Nephron progenitor cell (in vitro differentiated cells): ENCODE measurements at regions not wholly inside any gene's neighbourhood (a gene's known extent, or its start where the extent isn't known, plus 50 kb on each side); places are given as distances from the start of the nearest gene placed in this dataset.

ENCODE experiments used
- DNase-seq: peaks from one replicate; pipeline ENCODE4 v3.0.0; 2021
- H3K27ac Mint-ChIP-seq: 2 replicates; pipeline ENCODE4 v1.8.0; 2021; ENCODE audit warnings: mild to moderate bottlenecking, moderate library complexity, mixed read lengths
- H3K27me3 Mint-ChIP-seq: 2 replicates; pipeline ENCODE4 v1.8.0; 2021; ENCODE audit warnings: mild to moderate bottlenecking, low read depth, mixed read lengths; ENCODE audit not compliant: poor library complexity
- H3K36me3 Mint-ChIP-seq: 2 replicates; pipeline ENCODE4 v1.8.0; 2021; ENCODE audit warnings: low read depth, mixed read lengths
- H3K4me1 Mint-ChIP-seq: 2 replicates; pipeline ENCODE4 v1.8.0; 2021; ENCODE audit warnings: mixed read lengths
- H3K4me3 Mint-ChIP-seq: 2 replicates; pipeline ENCODE4 v1.8.0; 2021; ENCODE audit warnings: mild to moderate bottlenecking, moderate library complexity, mixed read lengths
- H3K9me3 Mint-ChIP-seq: 2 replicates; pipeline ENCODE4 v1.8.0; 2021; ENCODE audit warnings: mild to moderate bottlenecking, moderate library complexity, mixed read lengths
- TF ChIP-seq, protein P1 (sequence below): fragments of 200-600 bp; sonication (generic); IDR thresholded peaks from 2 replicates; pipeline ENCODE4 v1.5.0; 2021; ENCODE audit warnings: antibody characterized with exemption

DNA sequence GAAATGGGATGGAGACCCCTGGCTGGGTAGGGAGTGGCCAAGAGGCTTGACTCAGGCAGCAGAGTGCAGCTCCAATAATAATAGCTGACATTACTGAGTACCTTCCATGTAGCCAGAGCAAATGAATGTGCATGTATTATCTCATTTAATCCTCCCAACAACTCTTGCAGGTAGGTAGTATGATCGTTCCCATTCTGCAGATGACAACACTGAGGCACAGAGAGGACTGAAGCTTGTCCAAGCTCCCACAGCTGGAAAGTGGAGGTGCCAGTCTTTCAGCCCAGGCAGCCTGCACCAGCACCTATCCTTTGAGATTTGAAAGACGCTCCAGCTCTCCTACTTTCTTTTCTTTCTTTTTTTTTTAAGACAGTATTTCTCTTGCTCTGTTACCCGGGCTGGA lies 87.6 kb downstream of the PCDH1 start:
- Mint-ChIP-seq H3K4me3 (no peak overlapping the region), H3K36me3 (no peaks in the 10 kb centered on the region), H3K9me3 (no peaks in the 10 kb centered on the region)

GRCh38 chr5:141789330-141789729 lies 88.9 kb downstream of the PCDH1 start:
- Mint-ChIP-seq H3K27me3 (peaks cover 23% of the 10 kb centered on the region), H3K27ac (no peak overlapping the region), H3K9me3 (no peaks in the 10 kb centered on the region), H3K4me3 (no peak overlapping the region), H3K36me3 (no peaks in the 10 kb centered on the region), H3K4me1 (peaks cover 29% of the 10 kb centered on the region)
- TF ChIP-seq, protein P1, sequence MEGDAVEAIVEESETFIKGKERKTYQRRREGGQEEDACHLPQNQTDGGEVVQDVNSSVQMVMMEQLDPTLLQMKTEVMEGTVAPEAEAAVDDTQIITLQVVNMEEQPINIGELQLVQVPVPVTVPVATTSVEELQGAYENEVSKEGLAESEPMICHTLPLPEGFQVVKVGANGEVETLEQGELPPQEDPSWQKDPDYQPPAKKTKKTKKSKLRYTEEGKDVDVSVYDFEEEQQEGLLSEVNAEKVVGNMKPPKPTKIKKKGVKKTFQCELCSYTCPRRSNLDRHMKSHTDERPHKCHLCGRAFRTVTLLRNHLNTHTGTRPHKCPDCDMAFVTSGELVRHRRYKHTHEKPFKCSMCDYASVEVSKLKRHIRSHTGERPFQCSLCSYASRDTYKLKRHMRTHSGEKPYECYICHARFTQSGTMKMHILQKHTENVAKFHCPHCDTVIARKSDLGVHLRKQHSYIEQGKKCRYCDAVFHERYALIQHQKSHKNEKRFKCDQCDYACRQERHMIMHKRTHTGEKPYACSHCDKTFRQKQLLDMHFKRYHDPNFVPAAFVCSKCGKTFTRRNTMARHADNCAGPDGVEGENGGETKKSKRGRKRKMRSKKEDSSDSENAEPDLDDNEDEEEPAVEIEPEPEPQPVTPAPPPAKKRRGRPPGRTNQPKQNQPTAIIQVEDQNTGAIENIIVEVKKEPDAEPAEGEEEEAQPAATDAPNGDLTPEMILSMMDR: no peak
- no peak for DNase-seq

More for the DNA sequence above, 87.6 kb downstream of the PCDH1 start:
- peaks cover 23% of the 10 kb centered on the region for H3K4me1 Mint-ChIP-seq
- DNase-seq: no peak
- H3K27me3 Mint-ChIP-seq: peaks cover 26% of the 10 kb centered on the region
- no peak overlapping the region for H3K27ac Mint-ChIP-seq
- TF ChIP-seq, protein P1: no peak

DNA sequence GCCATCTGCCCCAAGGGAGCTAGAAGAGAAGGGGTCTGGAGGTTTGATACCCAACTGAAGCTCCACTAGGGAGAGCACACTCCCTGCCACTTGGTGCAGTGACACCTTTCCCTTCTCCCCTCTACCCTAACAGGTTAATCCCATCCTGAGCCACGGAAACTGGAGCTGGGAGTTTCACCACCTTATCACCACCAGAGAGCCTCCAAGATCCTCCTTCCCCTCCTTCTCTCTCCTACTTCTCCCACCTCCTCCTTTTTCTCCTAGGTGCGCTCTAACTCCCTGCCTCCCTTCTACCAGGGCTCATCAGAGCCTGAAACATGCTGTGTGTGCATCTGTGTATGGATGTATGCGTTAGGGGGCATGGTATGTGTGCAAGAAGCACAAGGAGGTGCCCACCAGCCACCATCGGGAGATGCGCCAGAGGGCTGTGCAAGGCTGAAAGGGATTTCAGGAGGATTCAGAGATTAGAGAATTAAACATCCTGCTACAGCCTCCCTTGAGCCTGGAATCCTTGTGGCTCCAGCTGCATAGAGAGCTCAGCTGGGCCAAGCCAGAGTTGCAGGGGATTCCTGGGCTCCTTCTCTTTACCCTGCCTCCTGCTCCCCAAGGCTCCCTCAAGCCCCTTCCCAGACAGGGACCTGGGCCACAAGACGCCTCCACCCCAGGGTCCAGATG lies 89.8 kb downstream of the PCDH1 start:
- Mint-ChIP-seq H3K36me3 (no peaks in the 10 kb centered on the region), H3K4me3 (no peak overlapping the region), H3K9me3 (no peaks in the 10 kb centered on the region), H3K4me1 (peaks cover 32% of the 10 kb centered on the region), H3K27ac (no peak overlapping the region), H3K27me3 (peaks cover 23% of the 10 kb centered on the region)
- TF ChIP-seq, protein P1: no peak
- no peak for DNase-seq

DNA sequence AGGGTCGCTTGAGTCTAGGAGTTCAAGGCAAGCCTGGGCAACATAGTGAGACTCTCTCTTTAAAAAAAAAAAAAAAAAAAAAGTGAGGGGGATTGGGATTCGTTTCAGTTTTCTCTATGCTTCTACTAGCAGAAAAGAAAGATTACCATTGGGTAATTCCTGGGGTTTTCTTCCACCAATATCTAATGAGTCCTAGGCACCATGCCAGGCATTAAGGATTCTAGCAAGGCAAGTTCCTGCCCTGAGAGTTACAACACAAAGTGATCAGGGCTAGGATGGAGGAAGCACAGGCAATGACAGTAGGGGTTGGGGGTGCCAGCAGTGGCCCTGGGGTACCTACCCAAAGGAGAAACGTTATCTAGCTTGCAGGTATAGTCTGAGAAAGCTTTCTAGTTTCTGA lies 90.8 kb downstream of the PCDH1 start:
- DNase-seq: no peak
- H3K9me3 Mint-ChIP-seq: no peaks in the 10 kb centered on the region
- TF ChIP-seq, protein P1: no peak
- peaks cover 33% of the 10 kb centered on the region for H3K4me1 Mint-ChIP-seq
- no peaks in the 10 kb centered on the region for H3K36me3 Mint-ChIP-seq
- no peak overlapping the region for H3K4me3 Mint-ChIP-seq
- no peak overlapping the region for H3K27ac Mint-ChIP-seq
- peaks cover 23% of the 10 kb centered on the region for H3K27me3 Mint-ChIP-seq

DNA sequence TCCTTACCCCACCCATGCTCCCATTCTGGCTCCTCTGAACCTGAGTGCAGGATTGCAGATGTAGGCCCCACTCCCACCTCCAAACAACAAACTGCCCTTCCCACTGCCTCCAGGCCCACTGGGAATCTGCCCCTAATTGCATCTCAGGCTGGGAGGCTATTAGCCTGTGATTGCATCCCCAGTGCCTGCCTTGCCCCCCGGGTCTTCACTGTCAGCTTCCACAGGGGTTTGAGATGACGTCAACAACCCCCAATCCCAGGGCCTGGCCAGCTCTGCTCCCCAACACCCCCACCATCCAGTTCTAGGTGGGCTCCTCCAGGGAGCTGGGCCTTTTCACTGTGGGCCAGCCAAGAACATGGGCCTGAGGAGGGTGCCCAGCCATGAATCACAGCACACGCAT lies 91.5 kb downstream of the PCDH1 start:
- peaks cover 23% of the 10 kb centered on the region for H3K27me3 Mint-ChIP-seq
- H3K9me3 Mint-ChIP-seq: no peaks in the 10 kb centered on the region
- peaks cover 40% of the 10 kb centered on the region for H3K4me1 Mint-ChIP-seq
- H3K36me3 Mint-ChIP-seq: no peaks in the 10 kb centered on the region
- TF ChIP-seq, protein P1: no peak
- no peak overlapping the region for H3K4me3 Mint-ChIP-seq
- no peak overlapping the region for H3K27ac Mint-ChIP-seq
- no peak for DNase-seq

DNA sequence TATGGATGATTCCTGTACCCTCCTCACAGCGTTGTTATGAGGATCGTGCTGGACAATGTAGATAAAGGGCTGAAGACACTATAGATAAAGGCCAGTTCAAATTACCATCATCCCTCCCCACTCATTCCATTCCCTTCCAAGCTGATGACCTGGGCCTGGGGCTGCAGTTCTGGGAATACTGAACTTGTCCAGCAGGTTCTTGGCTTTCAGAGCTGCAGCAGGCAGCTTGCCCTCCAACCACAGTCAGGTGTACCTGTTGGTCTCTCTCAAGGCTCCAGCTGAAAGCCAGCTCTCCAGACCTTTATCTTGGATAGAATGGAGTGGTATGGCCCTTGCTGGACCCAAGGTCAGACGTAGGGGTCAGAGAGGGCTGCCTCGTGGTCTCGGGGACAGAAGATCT lies 92.5 kb downstream of the PCDH1 start:
- TF ChIP-seq, protein P1: no peak

More for the DNA sequence above, 92.5 kb downstream of the PCDH1 start:
- peaks cover 50% of the 10 kb centered on the region for H3K4me1 Mint-ChIP-seq
- no peaks in the 10 kb centered on the region for H3K9me3 Mint-ChIP-seq
- no peak overlapping the region for H3K27ac Mint-ChIP-seq
- H3K27me3 Mint-ChIP-seq: peaks cover 24% of the 10 kb centered on the region
- no peak for DNase-seq
- H3K4me3 Mint-ChIP-seq: no peak overlapping the region
- no peaks in the 10 kb centered on the region for H3K36me3 Mint-ChIP-seq
